ENCODE measurements at regions not wholly inside any gene's neighbourhood (a gene's known extent, or its start where the extent isn't known, plus 50 kb on each side); places are given as distances from the start of the nearest gene placed in this dataset.

- TF ChIP-seq POLR2A (IDR thresholded peaks at IDR 0.05), result no peak
- no peak for TF ChIP-seq CTCF (IDR thresholded peaks at IDR 0.05)
- no peak for TF ChIP-seq POLR2AphosphoS5 (IDR thresholded peaks at IDR 0.05)
- no peak for TF ChIP-seq EP300 (IDR thresholded peaks at IDR 0.05)
- no peak for DNase-seq
- H3K9me3 ChIP-seq, result no peaks in the 10 kb centered on the region
- intact Hi-C loops (cut with DNase I), result no loop called here
- peaks cover 0 to 38% (median 28%) of the 10 kb centered on the region in 4 donors for H3K4me1 ChIP-seq
- 22 to 32% methylated on average over 26 of the region's 26 CpGs for WGBS, 2 donors
- H3K27me3 ChIP-seq, result peaks cover 34 to 79% (median 69%) of the 10 kb centered on the region in 3 donors
- no peak overlapping the region for H3K27ac ChIP-seq
- H3K4me3 ChIP-seq, result no peak overlapping the region
- no peaks in the 10 kb centered on the region for H3K36me3 ChIP-seq
Observed at GRCh38 chr11:43582863-43583462, 97.6 kb upstream of the HSD17B12 start.

- intact Hi-C loops (cut with DNase I), result no loop called here
- DNase-seq, result no peak
- Histone ChIP-seq H3K4me1 (peaks cover 0 to 36% (median 28%) of the 10 kb centered on the region in 4 donors), H3K27ac (no peak overlapping the region), H3K4me3 (no peak overlapping the region), H3K27me3 (peaks cover 28 to 73% (median 63%) of the 10 kb centered on the region in 3 donors), H3K36me3 (no peaks in the 10 kb centered on the region), H3K9me3 (no peaks in the 10 kb centered on the region)
- 25 to 39% methylated on average over 6 of the region's 6 CpGs for WGBS, 2 donors
- TF ChIP-seq CTCF (IDR thresholded peaks at IDR 0.05) (no peak), POLR2A (IDR thresholded peaks at IDR 0.05) (no peak), EP300 (IDR thresholded peaks at IDR 0.05) (no peak), POLR2AphosphoS5 (IDR thresholded peaks at IDR 0.05) (no peak)
Observed at GRCh38 chr11:43583548-43583947, 97.0 kb upstream of the HSD17B12 start.

GRCh38 chr11:43585877-43586608 lies 94.5 kb upstream of the HSD17B12 start:
- no peak for DNase-seq
- peaks cover 12 to 48% (median 38%) of the 10 kb centered on the region in 3 donors for H3K27me3 ChIP-seq
- no peaks in the 10 kb centered on the region for H3K9me3 ChIP-seq
- no peak overlapping the region for H3K4me3 ChIP-seq
- peaks cover 0 to 12% (median 7%) of the 10 kb centered on the region in 4 donors for H3K4me1 ChIP-seq
- intact Hi-C loops (cut with DNase I), result no loop called here
- TF ChIP-seq POLR2AphosphoS5 (IDR thresholded peaks at IDR 0.05), result no peak
- no peak for TF ChIP-seq EP300 (IDR thresholded peaks at IDR 0.05)
- no peak for TF ChIP-seq POLR2A (IDR thresholded peaks at IDR 0.05)
- no peak for TF ChIP-seq CTCF (IDR thresholded peaks at IDR 0.05)
- no peak overlapping the region for H3K27ac ChIP-seq
- whole genome bisulfite sequencing, 2 donors, result 64 to 66% methylated on average over 1 of the region's 1 CpG
- no peaks in the 10 kb centered on the region for H3K36me3 ChIP-seq

GRCh38 chr11:43589601-43590250 lies 90.8 kb upstream of the HSD17B12 start:
- H3K27me3 ChIP-seq, result peaks cover 0 to 12% (median 8%) of the 10 kb centered on the region in 3 donors
- no peaks in the 10 kb centered on the region for H3K4me1 ChIP-seq
- no peak overlapping the region for H3K27ac ChIP-seq
- no peaks in the 10 kb centered on the region for H3K36me3 ChIP-seq
- no peak for DNase-seq
- no peaks in the 10 kb centered on the region for H3K9me3 ChIP-seq
- WGBS, 2 donors, result 70 to 82% methylated on average over 5 of the region's 5 CpGs
- TF ChIP-seq CTCF (IDR thresholded peaks at IDR 0.05) (no peak), POLR2AphosphoS5 (IDR thresholded peaks at IDR 0.05) (no peak), POLR2A (IDR thresholded peaks at IDR 0.05) (no peak), EP300 (IDR thresholded peaks at IDR 0.05) (no peak)
- H3K4me3 ChIP-seq, result no peak overlapping the region
- intact Hi-C loops (cut with DNase I), result no loop called here

Data from sigmoid colon (tissue), 6 donors.